SH-SY5Y (cell line): ENCODE measurements at regions not wholly inside any gene's neighbourhood (a gene's known extent, or its start where the extent isn't known, plus 50 kb on each side); places are given as distances from the start of the nearest gene placed in this dataset.

ENCODE experiments used
- GATA2 ChIP-seq: IDR thresholded peaks from 2 replicates; pipeline ENCODE4 v1.6.1; 2011; ENCODE audit warnings: mild to moderate bottlenecking, low read depth, low read length
- GATA3 ChIP-seq: IDR thresholded peaks from 2 replicates; pipeline ENCODE4 v1.6.1; 2011; ENCODE audit warnings: low read depth, mild to moderate bottlenecking, low read length, moderate library complexity

DNA sequence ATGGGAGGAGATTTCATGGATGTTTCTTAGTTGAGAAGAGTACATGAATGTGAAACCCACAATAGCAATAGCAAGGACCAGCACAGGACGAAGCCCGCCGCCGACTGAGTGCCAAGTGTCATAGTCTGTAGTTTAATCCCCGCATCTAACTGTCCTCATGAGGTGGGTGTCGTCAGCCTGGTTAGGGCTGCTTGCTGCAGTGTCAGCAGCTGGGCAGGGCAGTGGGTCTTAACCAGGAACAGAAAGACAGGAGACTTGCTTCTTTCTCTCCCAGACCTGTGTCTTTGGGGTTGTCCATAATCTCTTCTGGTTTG is 146.6 kb downstream of the VAPA start:
- no peak for TF ChIP-seq GATA3
- no peak for TF ChIP-seq GATA2

GRCh38 chr18:10060841-10061240 is 147.0 kb downstream of the VAPA start:
- TF ChIP-seq GATA2 (no peak), GATA3 (no peak)

- no peak for TF ChIP-seq GATA2
- no peak for TF ChIP-seq GATA3
These were observed 147.8 kb downstream of the VAPA start for GRCh38 chr18:10061566-10062140.

DNA sequence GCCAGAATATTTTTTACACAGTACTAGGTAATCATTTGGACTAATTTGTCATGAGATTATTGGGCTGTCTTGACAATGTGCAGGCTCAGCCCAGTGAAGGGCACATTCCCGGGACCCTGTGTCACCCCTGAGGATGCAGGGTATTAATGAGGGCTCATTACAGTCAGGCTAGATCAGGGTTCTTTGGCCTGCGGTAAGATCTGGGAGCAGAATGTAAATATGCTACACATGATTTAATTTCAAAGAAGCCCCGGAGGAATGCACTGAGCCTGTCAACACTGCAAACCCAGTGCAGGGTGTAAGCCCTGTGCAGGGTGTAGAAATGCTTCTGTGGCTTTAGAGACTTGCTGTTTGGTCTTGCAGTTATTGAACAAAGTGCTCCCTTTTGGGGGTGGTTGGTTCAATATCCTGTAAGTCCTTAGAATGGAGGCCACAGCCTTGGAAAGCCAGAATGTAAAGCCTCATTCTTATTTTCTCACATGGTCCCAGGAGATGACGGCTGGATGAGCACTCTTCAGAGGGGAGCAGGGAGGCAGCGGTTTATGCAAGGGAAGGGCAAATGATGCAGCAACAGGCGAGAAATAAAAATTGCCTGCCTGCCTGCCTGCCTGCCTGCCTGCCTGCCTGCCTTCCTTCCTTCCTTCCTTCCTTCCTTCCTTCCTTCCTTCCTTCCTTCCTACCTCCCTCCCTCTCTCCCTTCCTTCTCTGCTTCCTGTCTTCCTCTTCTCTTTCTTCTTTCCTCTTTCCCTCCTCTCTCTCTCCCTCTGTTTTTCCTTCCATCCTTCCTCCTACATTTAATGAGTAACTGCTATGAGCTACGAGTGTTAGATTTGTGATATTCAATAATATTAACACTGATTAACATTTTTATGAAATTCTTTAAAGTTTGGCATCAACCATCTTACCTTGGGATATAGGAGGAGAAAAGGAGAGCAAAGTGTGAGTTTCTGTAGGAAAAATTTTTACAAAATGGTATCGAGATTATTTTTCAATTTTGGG is 148.8 kb downstream of the VAPA start:
- TF ChIP-seq GATA2 (no peak), GATA3 (no peak)

- no peak for TF ChIP-seq GATA2
- TF ChIP-seq GATA3 = no peak
These were observed 149.7 kb downstream of the VAPA start for GRCh38 chr18:10063489-10063888.

DNA sequence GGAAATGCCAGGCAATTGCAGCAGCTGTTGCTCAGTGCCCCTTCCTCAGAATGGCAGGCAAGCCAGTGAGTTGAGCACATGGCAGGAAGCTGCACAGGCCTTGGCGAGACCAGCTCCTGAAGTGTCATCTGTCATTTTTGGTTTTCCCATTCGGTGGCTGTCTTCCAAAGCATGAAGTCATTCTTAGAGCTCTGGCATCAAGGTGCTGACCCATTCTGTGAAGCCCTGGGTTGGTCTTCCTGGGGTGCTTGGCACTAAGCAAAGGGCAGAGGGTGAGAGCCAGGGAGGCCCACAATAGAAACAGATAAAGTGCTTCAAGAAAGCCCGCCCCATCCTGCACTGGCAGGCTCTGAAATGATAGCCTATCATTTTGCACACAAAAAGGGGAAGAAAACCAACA is 150.5 kb downstream of the VAPA start:
- TF ChIP-seq GATA2 (no peak), GATA3 (no peak)

- no peak for TF ChIP-seq GATA3
- no peak for TF ChIP-seq GATA2
These were observed 151.5 kb downstream of the VAPA start for GRCh38 chr18:10065296-10065695.

DNA sequence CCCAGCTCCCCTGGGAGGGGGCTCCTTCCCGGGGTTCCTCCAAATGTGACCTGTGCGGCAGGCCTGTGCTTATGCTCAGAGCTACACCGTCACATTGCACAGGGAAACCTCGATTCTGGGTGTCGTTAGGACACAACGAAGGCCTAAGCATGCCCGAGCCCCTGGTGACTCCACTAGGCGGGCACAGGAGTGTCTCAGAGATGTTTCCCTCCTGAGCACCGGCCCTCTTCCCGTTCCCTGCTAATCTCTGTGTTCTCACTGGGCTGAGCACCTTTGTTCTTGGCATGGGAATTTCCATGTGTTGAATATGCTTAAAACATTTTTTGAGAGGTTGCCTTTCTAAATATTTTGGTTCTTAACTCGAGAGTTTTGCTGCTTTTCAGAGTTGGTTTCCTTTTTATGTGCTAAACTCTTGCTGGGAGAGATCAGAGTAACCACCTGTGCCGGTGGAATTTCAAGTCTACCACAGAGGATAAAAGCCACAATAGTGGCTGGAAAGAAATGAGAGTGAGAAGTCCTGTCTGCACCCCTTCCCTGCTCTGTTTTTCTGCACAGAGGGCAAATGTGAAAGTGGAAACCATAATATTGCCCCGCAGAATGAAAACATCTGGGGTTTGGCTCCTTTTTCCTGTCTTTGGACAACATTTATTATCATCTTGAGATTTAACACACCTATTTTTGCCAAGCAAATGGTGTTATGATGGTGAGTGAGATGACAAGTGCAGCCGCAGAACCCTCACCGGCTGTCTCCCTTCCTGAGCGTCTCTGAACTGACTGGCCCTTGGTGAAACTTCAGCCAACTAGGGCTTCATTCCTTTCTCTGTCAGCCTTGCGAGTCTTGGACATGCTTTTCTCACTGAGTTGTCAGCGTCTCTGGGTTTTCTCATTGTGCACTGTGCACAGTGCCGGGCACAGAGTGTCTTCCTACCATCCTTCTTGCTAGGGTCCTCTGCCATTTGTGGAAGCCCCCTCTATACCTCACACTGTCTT is 154.1 kb downstream of the VAPA start:
- TF ChIP-seq GATA3 (no peak), GATA2 (no peak)

GRCh38 chr18:10068766-10069567 is 155.2 kb downstream of the VAPA start:
- no peak for TF ChIP-seq GATA2
- no peak for TF ChIP-seq GATA3

DNA sequence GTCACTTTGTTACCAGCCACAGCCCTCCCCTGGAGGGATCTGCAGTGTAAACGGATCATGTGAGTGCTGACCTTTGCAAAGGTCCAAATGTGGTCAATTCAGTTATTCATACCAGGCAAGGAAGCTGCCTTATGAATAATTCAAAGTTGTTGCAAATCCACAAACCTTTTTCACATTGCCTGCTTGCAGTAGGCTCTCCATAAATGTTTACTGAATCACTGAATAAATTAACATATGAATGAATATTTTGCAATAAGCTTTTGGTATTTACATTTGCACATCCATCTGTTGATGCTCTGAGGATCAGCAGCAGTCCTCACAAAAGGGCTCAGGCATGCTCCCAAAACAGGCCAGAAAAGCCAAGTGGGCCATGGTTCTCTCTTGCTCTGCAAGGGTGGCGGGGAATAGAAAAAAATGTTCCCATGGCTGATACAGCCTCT is 156.8 kb downstream of the VAPA start:
- TF ChIP-seq GATA3 (no peak), GATA2 (no peak)

- TF ChIP-seq GATA2 = no peak
- no peak for TF ChIP-seq GATA3
These were observed 158.9 kb downstream of the VAPA start for GRCh38 chr18:10072671-10073175.

- TF ChIP-seq GATA2 (no peak), GATA3 (no peak)
These were observed 160.3 kb downstream of the VAPA start for GRCh38 chr18:10074110-10074509.

- TF ChIP-seq GATA2 = no peak
- no peak for TF ChIP-seq GATA3
These were observed 160.9 kb downstream of the VAPA start for GRCh38 chr18:10074728-10075127.
